Right cardiac atrium (tissue), 5 donors: ENCODE measurements at regions not wholly inside any gene's neighbourhood (a gene's known extent, or its start where the extent isn't known, plus 50 kb on each side); places are given as distances from the start of the nearest gene placed in this dataset.
"Not testable (repeated sequence)": the region's sequence is repeated elsewhere in the genome, so short reads cannot be mapped to it uniquely, and the experiment has no call there.

ENCODE experiments used
- ATAC-seq, 2 donors: fragments of 200-7000 bp; cut with Tn5 transposase; one replicate each; pipeline versions ENCODE4 v1.8.0 to v1.9.1; 2020; ENCODE audit warnings: moderate library complexity in 2 of 2, mild to moderate bottlenecking in 1 of 2
- DNase-seq, 3 donors: peaks; one replicate each; pipeline ENCODE4 v3.0.0-alpha.2; 2020
- H3K27ac ChIP-seq: one replicate; pipeline ENCODE4 v1.5.1; 2013; ENCODE audit warnings: mild to moderate bottlenecking, low read length, control low read depth, moderate library complexity
- H3K27me3 ChIP-seq: one replicate; pipeline ENCODE4 v1.6.1; 2013; ENCODE audit not compliant: control insufficient read depth, insufficient read depth
- H3K4me1 ChIP-seq: one replicate; pipeline ENCODE4 v1.6.1; 2013; ENCODE audit warnings: low read length; ENCODE audit not compliant: control insufficient read depth, insufficient read depth
- H3K4me3 ChIP-seq: one replicate; pipeline ENCODE4 v1.5.1; 2013; ENCODE audit warnings: low read length, control low read depth
- H3K9me3 ChIP-seq: one replicate; pipeline ENCODE4 v1.6.1; 2013; ENCODE audit warnings: low read length; ENCODE audit not compliant: control insufficient read depth
- WGBS: extraction: QIAGEN DNeasy Blood & Tissue Kit; methylation state at CpG from one replicate; pipeline ENCODE4 v1.1.7; 2013; 5-methylcytosine and 5-hydroxymethylcytosine counted together
- intact Hi-C, 4 donors: fragments of 100-400 bp; cut with DNase I; formaldehyde crosslinking; loops; one replicate each; pipeline versions ENCODE4 v1.11.0 to v1.14.0; 2022 to 2023
- donor health status: healthy with polysubstance abuse.
- donor health status: DM: no; HTN: yes; CAD: no.
- donor health status: DM: no; HTN: no; CAD: no.
- donor health status: DM: no; HTN: yes; CAD: no; lungs with severe emphysema.
- donor health status: DM: yes; HTN: yes; CAD: no.

- intact Hi-C loops, result no loop called here
- Histone ChIP-seq H3K27ac (no peak overlapping the region), H3K27me3 (no peaks in the 10 kb centered on the region), H3K4me1 (no peaks in the 10 kb centered on the region), H3K9me3 (no peaks in the 10 kb centered on the region), H3K4me3 (no peak overlapping the region)
- WGBS, result 48% methylated on average over 4 of the region's 4 CpGs
- ATAC-seq (no peak), DNase-seq (no peak)
These were observed 133.8 kb downstream of the MRPS30 start for GRCh38 chr5:44942524-44943001.

GRCh38 chr5:44943647-44944046, 134.9 kb downstream of the MRPS30 start:
- DNase-seq, result no peak
- no peak for ATAC-seq
- H3K27me3 ChIP-seq, result no peaks in the 10 kb centered on the region
- 65% methylated on average over 2 of the region's 2 CpGs for WGBS
- intact Hi-C loops, result no loop called here
- H3K27ac ChIP-seq, result no peak overlapping the region
- no peaks in the 10 kb centered on the region for H3K4me1 ChIP-seq
- H3K9me3 ChIP-seq, result no peaks in the 10 kb centered on the region
- no peak overlapping the region for H3K4me3 ChIP-seq

GRCh38 chr5:44945743-44946142, 137.0 kb downstream of the MRPS30 start:
- intact Hi-C loops, result loop anchor here in 1 of 4 donors (5.0 kb wide), 1 partner anchor 832 kb away; no protein-coding TSS in a partner anchor
- H3K27ac ChIP-seq, result no peak overlapping the region
- WGBS, result 88% methylated on average over 1 of the region's 1 CpG
- no peak for DNase-seq
- no peaks in the 10 kb centered on the region for H3K9me3 ChIP-seq
- no peaks in the 10 kb centered on the region for H3K4me1 ChIP-seq
- H3K4me3 ChIP-seq, result no peak overlapping the region
- no peaks in the 10 kb centered on the region for H3K27me3 ChIP-seq
- no peak for ATAC-seq

GRCh38 chr5:44949687-44950086, 140.9 kb downstream of the MRPS30 start:
- ATAC-seq (no peak), DNase-seq (no peak)
- Histone ChIP-seq H3K9me3 (no peaks in the 10 kb centered on the region), H3K27me3 (no peaks in the 10 kb centered on the region), H3K27ac (no peak overlapping the region), H3K4me1 (no peaks in the 10 kb centered on the region), H3K4me3 (no peak overlapping the region)
- intact Hi-C loops, result loop anchor here in 1 of 4 donors (5.0 kb wide), 1 partner anchor 828 kb away; no protein-coding TSS in a partner anchor
- WGBS, result 89% methylated on average over 4 of the region's 4 CpGs

- no peak for DNase-seq
- intact Hi-C loops, result no loop called here
- 85% methylated on average over 3 of the region's 3 CpGs for WGBS
- no peaks in the 10 kb centered on the region for H3K4me1 ChIP-seq
- no peak overlapping the region for H3K4me3 ChIP-seq
- no peaks in the 10 kb centered on the region for H3K27me3 ChIP-seq
- H3K9me3 ChIP-seq, result no peaks in the 10 kb centered on the region
- no peak for ATAC-seq
- no peak overlapping the region for H3K27ac ChIP-seq
These were observed 142.6 kb downstream of the MRPS30 start for GRCh38 chr5:44951371-44951770.

GRCh38 chr5:44952376-44952775, 143.6 kb downstream of the MRPS30 start:
- no peak for DNase-seq
- Histone ChIP-seq H3K4me1 (no peaks in the 10 kb centered on the region), H3K27me3 (no peaks in the 10 kb centered on the region), H3K4me3 (no peak overlapping the region), H3K27ac (no peak overlapping the region), H3K9me3 (no peaks in the 10 kb centered on the region)
- intact Hi-C loops, result no loop called here
- WGBS, result 5% methylated on average over 1 of the region's 1 CpG
- ATAC-seq, result no peak

- H3K27ac ChIP-seq, result no peak overlapping the region
- no peaks in the 10 kb centered on the region for H3K4me1 ChIP-seq
- no peaks in the 10 kb centered on the region for H3K27me3 ChIP-seq
- intact Hi-C loops, result no loop called here
- ATAC-seq (no peak), DNase-seq (no peak)
- WGBS, result 45% methylated on average over 2 of the region's 2 CpGs
- H3K9me3 ChIP-seq, result no peaks in the 10 kb centered on the region
- no peak overlapping the region for H3K4me3 ChIP-seq
These were observed 144.3 kb downstream of the MRPS30 start for GRCh38 chr5:44953078-44953477.

GRCh38 chr5:44958943-44959454, 150.3 kb downstream of the MRPS30 start:
- DNase-seq, ATAC-seq, H3K27me3 ChIP-seq, H3K9me3 ChIP-seq, H3K4me1 ChIP-seq, H3K4me3 ChIP-seq, H3K27ac ChIP-seq, intact Hi-C loops: not testable (repeated sequence)
- WGBS, result 89% methylated on average over 6 of the region's 6 CpGs

- no peaks in the 10 kb centered on the region for H3K9me3 ChIP-seq
- 84% methylated on average over 4 of the region's 4 CpGs for WGBS
- H3K4me1 ChIP-seq, result no peaks in the 10 kb centered on the region
- no peak overlapping the region for H3K27ac ChIP-seq
- H3K4me3 ChIP-seq, result no peak overlapping the region
- DNase-seq, result no peak
- intact Hi-C loops, result no loop called here
- ATAC-seq, result no peak
- no peaks in the 10 kb centered on the region for H3K27me3 ChIP-seq
These were observed 161.1 kb downstream of the MRPS30 start for GRCh38 chr5:44969825-44970224.

GRCh38 chr5:44970963-44971362, 162.2 kb downstream of the MRPS30 start:
- 85% methylated on average over 2 of the region's 2 CpGs for WGBS
- intact Hi-C loops, ATAC-seq, H3K27ac ChIP-seq, H3K4me1 ChIP-seq, H3K27me3 ChIP-seq, H3K9me3 ChIP-seq, H3K4me3 ChIP-seq, DNase-seq: not testable (repeated sequence)

GRCh38 chr5:44974813-44975212, 166.1 kb downstream of the MRPS30 start:
- intact Hi-C loops, result no loop called here
- WGBS, result 89% methylated on average over 19 of the region's 19 CpGs
- peaks cover 2% of the 10 kb centered on the region for H3K9me3 ChIP-seq
- DNase-seq (peak in 1 of 3 donors; percentile 30), ATAC-seq (no peak)
- no peak overlapping the region for H3K27ac ChIP-seq
- no peaks in the 10 kb centered on the region for H3K27me3 ChIP-seq
- H3K4me3 ChIP-seq, result no peak overlapping the region
- no peaks in the 10 kb centered on the region for H3K4me1 ChIP-seq

- intact Hi-C loops, result no loop called here
These were observed 173.0 kb downstream of the MRPS30 start for GRCh38 chr5:44981708-44982107.

More at GRCh38 chr5:44981708-44982107, 173.0 kb downstream of the MRPS30 start:
- Histone ChIP-seq H3K9me3 (peaks cover 6% of the 10 kb centered on the region), H3K4me1 (no peaks in the 10 kb centered on the region), H3K27ac (no peak overlapping the region), H3K27me3 (no peaks in the 10 kb centered on the region), H3K4me3 (no peak overlapping the region)
- ATAC-seq (no peak), DNase-seq (no peak)
- 84% methylated on average over 3 of the region's 3 CpGs for WGBS
